Common myeloid progenitor, CD34-positive (primary cell): ENCODE measurements at regions not wholly inside any gene's neighbourhood (a gene's known extent, or its start where the extent isn't known, plus 50 kb on each side); places are given as distances from the start of the nearest gene placed in this dataset.

Experiments used
- CTCF ChIA-PET: fragments of 350-600 bp; sonication (Branson Sonifier 250); formaldehyde crosslinking; loops from one replicate; lab custom pipeline; 2021; ENCODE audit warnings: antibody characterized with exemption; lab: Charles Lee
- POLR2A ChIA-PET: fragments of 350-600 bp; sonication (Branson Sonifier 250); formaldehyde crosslinking; loops from one replicate; lab custom pipeline; 2021; ENCODE audit warnings: antibody characterized with exemption; lab: Charles Lee
- DNase-seq, 3 donors: peaks; one replicate each; pipeline versions ENCODE4 v3.0.0 to v3.0.0-alpha.2; 2013
- H3K27ac ChIP-seq, 2 experiments: 1 replicate in 1 of 2; 2 replicates in 1 of 2; pipeline ENCODE4 v1.7.0; 2013; ENCODE audit warnings: inconsistent platforms in 2 of 2, low read length in 2 of 2, mild to moderate bottlenecking in 2 of 2, low read depth in 1 of 2, moderate library complexity in 1 of 2; ENCODE audit not compliant: severe bottlenecking in 2 of 2, insufficient read depth in 1 of 2, poor library complexity in 1 of 2
- H3K27me3 ChIP-seq, 5 experiments: replicated peaks in 2 of 5; 1 replicate in 3 of 5; 2 replicates in 2 of 5; pipeline versions ENCODE4 v1.6.1 to v1.7.0; 2013; ENCODE audit warnings: low read length in 4 of 5, mild to moderate bottlenecking in 2 of 5, moderate library complexity in 2 of 5, inconsistent platforms in 1 of 5; ENCODE audit not compliant: insufficient read depth in 5 of 5, control insufficient read depth in 4 of 5
- H3K36me3 ChIP-seq, 4 experiments: 1 replicate in 2 of 4; 2 replicates in 2 of 4; pipeline versions ENCODE4 v1.6.1 to v1.7.0; 2013; ENCODE audit warnings: low read length in 3 of 4, control low read depth in 1 of 4, mild to moderate bottlenecking in 1 of 4; ENCODE audit not compliant: control insufficient read depth in 4 of 4, insufficient read depth in 4 of 4
- H3K4me1 ChIP-seq, 4 experiments: 1 replicate in 3 of 4; 2 replicates in 1 of 4; pipeline versions ENCODE4 v1.6.1 to v1.7.1; 2013; ENCODE audit warnings: low read length in 3 of 4, mild to moderate bottlenecking in 3 of 4, control low read depth in 1 of 4, inconsistent platforms in 1 of 4, moderate library complexity in 1 of 4; ENCODE audit not compliant: control insufficient read depth in 4 of 4, insufficient read depth in 4 of 4; ENCODE audit errors: control extremely low read depth in 1 of 4
- H3K4me3 ChIP-seq, 7 experiments: 1 replicate in 4 of 7; 2 replicates in 3 of 7; pipeline versions ENCODE4 v1.5.1 to v1.7.0; 2013; ENCODE audit warnings: mild to moderate bottlenecking in 7 of 7, low read length in 6 of 7, moderate library complexity in 6 of 7, inconsistent platforms in 2 of 7, low read depth in 2 of 7, control low read depth in 1 of 7; ENCODE audit not compliant: insufficient read depth in 4 of 7, control insufficient read depth in 1 of 7; ENCODE audit errors: extremely low read depth in 1 of 7
- H3K9me3 ChIP-seq, 5 experiments: 1 replicate in 4 of 5; 2 replicates in 1 of 5; pipeline versions ENCODE4 v1.6.1 to v1.7.1; 2013; ENCODE audit warnings: low read length in 4 of 5, mild to moderate bottlenecking in 2 of 5, inconsistent platforms in 1 of 5, low read depth in 1 of 5, moderate library complexity in 1 of 5; ENCODE audit not compliant: control insufficient read depth in 4 of 5, insufficient read depth in 2 of 5; ENCODE audit errors: control extremely low read depth in 1 of 5
- WGBS: methylation state at CpG from one replicate; pipeline ENCODE4 v1.1.5; 2013; ENCODE audit not compliant: insufficient coverage; 5-methylcytosine and 5-hydroxymethylcytosine counted together

DNA sequence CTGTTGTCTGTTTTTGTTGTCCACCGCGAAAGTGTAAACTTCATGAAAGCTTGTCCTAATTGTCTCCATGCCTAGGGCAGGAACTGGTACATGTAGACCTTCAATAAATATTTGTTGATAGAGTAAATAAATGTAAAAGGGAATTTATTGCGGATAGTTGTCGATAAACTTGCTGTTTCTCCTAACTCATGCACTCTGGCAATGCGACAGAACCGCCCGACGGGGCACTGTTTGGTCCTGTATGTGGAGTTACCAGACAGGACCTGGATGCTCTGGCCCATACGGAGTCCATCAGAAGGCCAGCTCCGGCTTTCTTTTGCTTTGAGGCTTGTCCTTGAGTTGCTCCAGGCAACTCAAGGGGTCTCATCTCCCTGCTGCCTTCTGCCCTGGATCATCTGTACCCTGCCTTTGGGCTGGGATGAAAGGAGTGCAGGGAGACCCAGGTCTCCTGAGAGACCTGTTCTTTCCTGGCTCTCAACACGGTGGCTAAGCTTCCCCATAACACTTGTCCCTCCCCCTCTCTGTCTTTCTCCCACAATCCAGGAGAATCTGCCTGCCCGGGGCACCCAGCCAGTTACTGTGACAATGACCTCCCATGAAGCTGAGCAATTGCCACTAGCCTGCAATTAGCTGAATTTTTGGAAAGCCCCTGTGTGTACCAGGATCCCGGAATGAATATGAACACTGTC is 149.5 kb upstream of the PTCH1 start:
- Histone ChIP-seq H3K4me1 (no peaks in the 10 kb centered on the region), H3K27me3 (peaks cover 0 to 35% (median 14%) of the 10 kb centered on the region in 5 experiments), H3K27ac (no peak overlapping the region), H3K9me3 (peaks cover 0 to 3% (median 0%) of the 10 kb centered on the region in 5 experiments), H3K4me3 (no peak overlapping the region), H3K36me3 (no peaks in the 10 kb centered on the region)
- WGBS, result 97% methylated on average over 10 of the region's 13 CpGs
- POLR2A ChIA-PET, result no interaction called here
- CTCF ChIA-PET, result no interaction called here
- DNase-seq, result no peak

GRCh38 chr9:95653246-95653645 is 136.5 kb upstream of the PTCH1 start:
- no peak for DNase-seq
- peaks cover 0 to 3% (median 0%) of the 10 kb centered on the region in 5 experiments for H3K9me3 ChIP-seq
- H3K4me1 ChIP-seq, result no peaks in the 10 kb centered on the region
- ChIA-PET CTCF (no interaction called here), POLR2A (no interaction called here)
- no peak overlapping the region for H3K4me3 ChIP-seq
- H3K27ac ChIP-seq, result no peak overlapping the region
- H3K27me3 ChIP-seq, result no peaks in the 10 kb centered on the region
- no peaks in the 10 kb centered on the region for H3K36me3 ChIP-seq
- WGBS, result 86% methylated on average over 2 of the region's 2 CpGs

- CTCF ChIA-PET, result interaction anchor here (0.9 kb wide), 1 partner anchor 19 kb away, joined by 3 read pairs; no protein-coding TSS in a partner anchor
- Histone ChIP-seq H3K27me3 (no peaks in the 10 kb centered on the region), H3K27ac (no peak overlapping the region), H3K4me1 (no peaks in the 10 kb centered on the region), H3K36me3 (no peaks in the 10 kb centered on the region), H3K4me3 (no peak overlapping the region), H3K9me3 (peaks cover 0 to 2% (median 0%) of the 10 kb centered on the region in 5 experiments)
- POLR2A ChIA-PET, result no interaction called here
- WGBS, result 90% methylated on average over 3 of the region's 3 CpGs
- DNase-seq, result no peak
Measured at GRCh38 chr9:95650720-95651119, 133.9 kb upstream of the PTCH1 start.

- no peaks in the 10 kb centered on the region for H3K27me3 ChIP-seq
- 87% methylated on average over 6 of the region's 8 CpGs for WGBS
- CTCF ChIA-PET, result no interaction called here
- no peak overlapping the region for H3K27ac ChIP-seq
- H3K36me3 ChIP-seq, result no peaks in the 10 kb centered on the region
- no peaks in the 10 kb centered on the region for H3K4me1 ChIP-seq
- DNase-seq, result no peak
- peaks cover 0 to 5% (median 3%) of the 10 kb centered on the region in 5 experiments for H3K9me3 ChIP-seq
- POLR2A ChIA-PET, result no interaction called here
- H3K4me3 ChIP-seq, result no peak overlapping the region
Measured at GRCh38 chr9:95649801-95650213, 133.0 kb upstream of the PTCH1 start.

DNA sequence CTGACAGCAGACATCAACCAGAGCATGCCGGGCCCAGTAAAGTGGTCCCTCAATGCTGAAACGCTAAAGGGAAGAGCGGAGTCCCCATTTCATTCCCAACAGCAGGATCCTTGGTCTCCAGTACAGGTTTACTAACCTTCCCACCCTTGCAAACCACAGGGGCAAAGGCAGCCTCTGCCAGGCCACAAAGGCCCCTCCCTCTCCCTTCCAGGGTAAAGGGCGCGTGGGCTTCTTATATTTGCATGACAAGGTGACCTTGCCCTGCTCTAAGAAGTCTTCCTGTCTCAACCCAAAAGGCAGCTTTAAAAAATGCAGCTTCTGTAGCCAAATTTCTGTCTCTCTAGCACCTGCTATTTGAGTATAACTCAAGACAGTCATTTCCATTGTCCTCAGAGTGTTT is 131.5 kb upstream of the PTCH1 start:
- no peak for DNase-seq
- CTCF ChIA-PET, result no interaction called here
- Histone ChIP-seq H3K9me3 (peaks cover 0 to 5% (median 3%) of the 10 kb centered on the region in 5 experiments), H3K4me1 (no peaks in the 10 kb centered on the region), H3K4me3 (no peak overlapping the region), H3K36me3 (no peaks in the 10 kb centered on the region), H3K27me3 (no peaks in the 10 kb centered on the region), H3K27ac (no peak overlapping the region)
- WGBS, result 96% methylated on average over 4 of the region's 5 CpGs
- POLR2A ChIA-PET, result no interaction called here

- no peaks in the 10 kb centered on the region for H3K36me3 ChIP-seq
- ChIA-PET POLR2A (no interaction called here), CTCF (no interaction called here)
- H3K27ac ChIP-seq, result no peak overlapping the region
- no peak for DNase-seq
- no peaks in the 10 kb centered on the region for H3K27me3 ChIP-seq
- H3K9me3 ChIP-seq, result peaks cover 0 to 5% (median 2%) of the 10 kb centered on the region in 5 experiments
- no peak overlapping the region for H3K4me3 ChIP-seq
- no peaks in the 10 kb centered on the region for H3K4me1 ChIP-seq
Measured at GRCh38 chr9:95645992-95646391, 129.2 kb upstream of the PTCH1 start.

- no peak overlapping the region for H3K27ac ChIP-seq
- H3K4me3 ChIP-seq, result no peak overlapping the region
- ChIA-PET CTCF (no interaction called here), POLR2A (no interaction called here)
- 100% methylated on average over 1 of the region's 2 CpGs for WGBS
- no peaks in the 10 kb centered on the region for H3K36me3 ChIP-seq
- peaks cover 0 to 5% (median 2%) of the 10 kb centered on the region in 5 experiments for H3K9me3 ChIP-seq
- no peak for DNase-seq
- no peaks in the 10 kb centered on the region for H3K27me3 ChIP-seq
- no peaks in the 10 kb centered on the region for H3K4me1 ChIP-seq
Measured at GRCh38 chr9:95645579-95645978, 128.8 kb upstream of the PTCH1 start.
